Uterus (tissue), 2 donors: ENCODE measurements at regions not wholly inside any gene's neighbourhood (a gene's known extent, or its start where the extent isn't known, plus 50 kb on each side); places are given as distances from the start of the nearest gene placed in this dataset.

Source experiments
- POLR2A ChIP-seq, 2 donors: fragments of 450-650 bp; IDR thresholded peaks; one replicate each; pipeline ENCODE4 v1.6.1; 2016; ENCODE audit warnings: antibody characterized with exemption in 2 of 2, mild to moderate bottlenecking in 1 of 2, moderate library complexity in 1 of 2
- TF ChIP-seq, protein P1 (sequence below), 4 experiments: fragments of 200-600 bp in 2 of 4; fragments of 450-650 bp in 2 of 4; sonication (generic) in 2 of 4; IDR thresholded peaks; one replicate each; pipeline ENCODE4 v1.5.1; 2016 to 2019; ENCODE audit warnings: antibody characterized with exemption in 4 of 4, mild to moderate bottlenecking in 2 of 4, moderate library complexity in 1 of 4

DNA sequence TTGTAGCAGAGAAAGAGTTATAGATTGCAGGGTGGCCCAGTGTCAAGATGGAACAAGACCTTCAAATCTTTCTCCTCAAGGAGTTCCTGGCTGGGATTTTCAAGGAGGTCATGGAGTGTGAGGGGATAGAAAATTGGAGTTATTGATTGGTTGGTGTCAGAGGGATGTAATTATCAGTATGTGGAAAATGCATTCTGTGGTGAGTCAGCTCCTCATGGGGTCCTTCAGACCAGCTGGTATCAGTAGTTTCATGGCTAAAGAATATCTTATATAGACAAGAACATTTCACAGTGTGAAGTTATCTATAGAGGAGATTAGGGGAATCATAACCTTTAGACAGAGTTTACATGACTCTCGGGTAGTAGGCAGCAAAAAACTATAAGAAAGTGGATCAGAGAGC lies 1114.0 kb upstream of the GBE1 start:
- TF ChIP-seq, protein P1, sequence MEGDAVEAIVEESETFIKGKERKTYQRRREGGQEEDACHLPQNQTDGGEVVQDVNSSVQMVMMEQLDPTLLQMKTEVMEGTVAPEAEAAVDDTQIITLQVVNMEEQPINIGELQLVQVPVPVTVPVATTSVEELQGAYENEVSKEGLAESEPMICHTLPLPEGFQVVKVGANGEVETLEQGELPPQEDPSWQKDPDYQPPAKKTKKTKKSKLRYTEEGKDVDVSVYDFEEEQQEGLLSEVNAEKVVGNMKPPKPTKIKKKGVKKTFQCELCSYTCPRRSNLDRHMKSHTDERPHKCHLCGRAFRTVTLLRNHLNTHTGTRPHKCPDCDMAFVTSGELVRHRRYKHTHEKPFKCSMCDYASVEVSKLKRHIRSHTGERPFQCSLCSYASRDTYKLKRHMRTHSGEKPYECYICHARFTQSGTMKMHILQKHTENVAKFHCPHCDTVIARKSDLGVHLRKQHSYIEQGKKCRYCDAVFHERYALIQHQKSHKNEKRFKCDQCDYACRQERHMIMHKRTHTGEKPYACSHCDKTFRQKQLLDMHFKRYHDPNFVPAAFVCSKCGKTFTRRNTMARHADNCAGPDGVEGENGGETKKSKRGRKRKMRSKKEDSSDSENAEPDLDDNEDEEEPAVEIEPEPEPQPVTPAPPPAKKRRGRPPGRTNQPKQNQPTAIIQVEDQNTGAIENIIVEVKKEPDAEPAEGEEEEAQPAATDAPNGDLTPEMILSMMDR (IDR thresholded peaks at IDR 0.05), result no peak
- no peak for TF ChIP-seq POLR2A (IDR thresholded peaks at IDR 0.05)
